ENCODE measurements at regions not wholly inside any gene's neighbourhood (a gene's known extent, or its start where the extent isn't known, plus 50 kb on each side); places are given as distances from the start of the nearest gene placed in this dataset.

DNA sequence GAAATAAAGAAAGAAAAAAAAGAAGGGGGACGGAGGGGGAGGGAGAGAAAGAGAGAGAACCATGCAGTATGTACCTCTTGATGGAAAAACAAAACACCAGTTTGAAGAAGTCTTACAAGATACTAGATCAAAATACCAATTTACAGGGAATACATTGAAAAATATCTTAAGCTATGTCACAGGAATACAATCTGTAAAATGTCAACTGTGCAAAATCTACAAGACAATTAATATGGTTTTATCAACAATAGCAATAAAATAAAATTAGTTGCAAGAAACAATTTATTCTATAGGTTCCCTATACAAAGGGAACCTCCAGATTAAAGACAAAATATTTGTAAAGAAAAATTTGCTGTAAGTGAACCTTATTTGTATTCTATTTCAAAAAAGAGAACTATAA, 98.3 kb upstream of the CABCOCO1 start:
- H3K4me1 ChIP-seq = no peaks in the 10 kb centered on the region
- TF ChIP-seq, protein P1, sequence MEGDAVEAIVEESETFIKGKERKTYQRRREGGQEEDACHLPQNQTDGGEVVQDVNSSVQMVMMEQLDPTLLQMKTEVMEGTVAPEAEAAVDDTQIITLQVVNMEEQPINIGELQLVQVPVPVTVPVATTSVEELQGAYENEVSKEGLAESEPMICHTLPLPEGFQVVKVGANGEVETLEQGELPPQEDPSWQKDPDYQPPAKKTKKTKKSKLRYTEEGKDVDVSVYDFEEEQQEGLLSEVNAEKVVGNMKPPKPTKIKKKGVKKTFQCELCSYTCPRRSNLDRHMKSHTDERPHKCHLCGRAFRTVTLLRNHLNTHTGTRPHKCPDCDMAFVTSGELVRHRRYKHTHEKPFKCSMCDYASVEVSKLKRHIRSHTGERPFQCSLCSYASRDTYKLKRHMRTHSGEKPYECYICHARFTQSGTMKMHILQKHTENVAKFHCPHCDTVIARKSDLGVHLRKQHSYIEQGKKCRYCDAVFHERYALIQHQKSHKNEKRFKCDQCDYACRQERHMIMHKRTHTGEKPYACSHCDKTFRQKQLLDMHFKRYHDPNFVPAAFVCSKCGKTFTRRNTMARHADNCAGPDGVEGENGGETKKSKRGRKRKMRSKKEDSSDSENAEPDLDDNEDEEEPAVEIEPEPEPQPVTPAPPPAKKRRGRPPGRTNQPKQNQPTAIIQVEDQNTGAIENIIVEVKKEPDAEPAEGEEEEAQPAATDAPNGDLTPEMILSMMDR (IDR thresholded peaks at IDR 0.05) = no peak
- TF ChIP-seq POLR2A (IDR thresholded peaks at IDR 0.05) = no peak

DNA sequence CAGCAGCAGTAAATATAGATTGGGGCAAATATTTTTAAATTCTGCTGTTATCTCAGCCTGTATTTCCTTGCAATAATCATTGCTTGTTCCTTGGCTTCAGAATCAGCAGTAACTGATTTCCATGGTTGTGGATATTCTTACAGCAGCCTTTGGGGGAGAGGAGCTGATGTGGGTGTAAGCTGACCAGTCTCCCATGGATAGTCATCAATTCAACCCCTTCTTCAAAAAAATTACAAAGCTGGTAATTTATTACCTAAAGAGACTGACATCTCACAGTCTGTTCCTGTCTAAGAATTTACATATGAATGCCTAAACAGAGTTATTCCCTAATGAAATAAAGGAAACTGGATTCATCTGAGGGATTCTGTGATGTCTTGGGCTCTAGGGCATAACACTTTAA, 103.1 kb upstream of the CABCOCO1 start:
- DNase-seq = no peak
- Histone ChIP-seq H3K36me3 (no peaks in the 10 kb centered on the region), H3K27me3 (no peaks in the 10 kb centered on the region), H3K4me1 (no peaks in the 10 kb centered on the region), H3K27ac (no peak overlapping the region), H3K4me3 (no peak overlapping the region), H3K9me3 (no peaks in the 10 kb centered on the region)
- no peak for TF ChIP-seq POLR2A (IDR thresholded peaks at IDR 0.05)
- TF ChIP-seq, protein P1 (IDR thresholded peaks at IDR 0.05) = no peak

More for the DNA sequence above, 98.3 kb upstream of the CABCOCO1 start:
- no peaks in the 10 kb centered on the region for H3K27me3 ChIP-seq
- H3K36me3 ChIP-seq = no peaks in the 10 kb centered on the region
- no peak overlapping the region for H3K4me3 ChIP-seq
- H3K9me3 ChIP-seq = no peaks in the 10 kb centered on the region
- no peak for DNase-seq
- H3K27ac ChIP-seq = no peak overlapping the region

DNA sequence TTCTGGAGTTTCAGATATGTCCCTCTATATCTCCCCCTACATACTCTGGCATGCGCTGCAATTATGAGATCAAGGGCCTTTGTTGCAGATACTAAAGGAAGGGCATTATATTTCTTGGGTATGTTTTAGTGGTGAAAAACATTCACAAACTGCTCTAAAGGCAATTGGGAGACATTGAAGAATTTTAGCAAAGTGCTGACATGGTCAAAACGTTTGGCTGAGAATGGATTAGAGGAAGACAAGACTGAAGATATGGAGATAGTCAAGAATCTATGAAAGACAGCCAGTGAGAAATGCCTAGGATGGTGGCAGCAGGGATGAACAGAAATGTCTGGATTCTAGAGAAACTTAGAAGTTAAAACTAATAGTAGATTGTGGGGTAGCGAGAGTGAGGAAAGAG, 104.5 kb upstream of the CABCOCO1 start:
- TF ChIP-seq, protein P1 (IDR thresholded peaks at IDR 0.05) = no peak
- TF ChIP-seq POLR2A (IDR thresholded peaks at IDR 0.05) = no peak
- H3K36me3 ChIP-seq = no peaks in the 10 kb centered on the region

DNA sequence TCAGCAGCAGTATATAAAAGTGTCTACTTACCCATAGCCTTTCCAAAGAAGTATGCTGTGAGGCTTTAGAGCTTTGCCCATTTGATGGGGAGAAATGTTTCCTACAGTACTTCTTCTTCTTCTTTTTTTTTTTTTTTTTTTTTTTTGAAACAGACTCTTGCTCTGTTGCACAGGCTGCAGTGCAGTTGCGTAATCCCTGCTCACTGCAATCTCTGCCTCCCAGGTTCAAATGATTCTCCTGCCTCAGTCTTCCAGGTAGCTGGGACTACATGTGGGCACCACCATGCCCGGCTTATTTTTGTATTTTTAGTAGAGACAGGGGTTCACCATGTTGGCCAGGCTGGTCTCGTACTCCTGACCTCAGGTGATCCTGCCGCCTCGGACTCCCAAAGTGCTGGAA, 101.7 kb upstream of the TMEM26 start:
- Histone ChIP-seq H3K4me1 (no peaks in the 10 kb centered on the region), H3K27me3 (no peaks in the 10 kb centered on the region), H3K9me3 (no peaks in the 10 kb centered on the region), H3K27ac (no peak overlapping the region), H3K36me3 (no peaks in the 10 kb centered on the region), H3K4me3 (no peak overlapping the region)
- DNase-seq = no peak
- TF ChIP-seq POLR2A (IDR thresholded peaks at IDR 0.05) = no peak
- TF ChIP-seq, protein P1 (IDR thresholded peaks at IDR 0.05) = no peak

More for the DNA sequence above, 104.5 kb upstream of the CABCOCO1 start:
- Histone ChIP-seq H3K27ac (no peak overlapping the region), H3K4me1 (no peaks in the 10 kb centered on the region), H3K9me3 (no peaks in the 10 kb centered on the region), H3K4me3 (no peak overlapping the region), H3K27me3 (no peaks in the 10 kb centered on the region)
- DNase-seq = no peak

DNA sequence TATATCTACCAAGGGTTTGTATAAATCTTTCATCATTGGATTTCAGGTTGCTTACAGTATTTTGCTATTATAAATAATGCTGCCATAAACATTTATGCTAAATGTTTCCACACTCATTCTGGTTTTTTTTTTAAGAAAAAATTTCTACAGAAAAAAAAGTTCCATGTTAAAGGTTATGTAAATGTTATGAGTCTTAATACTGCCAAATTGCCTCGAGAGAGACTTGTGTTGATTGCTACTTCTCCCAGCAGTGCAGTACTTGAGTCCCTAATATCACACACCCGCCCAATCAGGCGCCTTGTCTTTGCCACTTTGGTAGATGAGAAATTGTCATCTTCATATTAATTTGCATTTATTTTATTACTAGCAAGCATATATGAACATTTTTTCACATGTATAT, 96.7 kb upstream of the TMEM26 start:
- Histone ChIP-seq H3K36me3 (no peaks in the 10 kb centered on the region), H3K4me1 (no peaks in the 10 kb centered on the region), H3K27ac (no peak overlapping the region), H3K9me3 (no peaks in the 10 kb centered on the region), H3K27me3 (no peaks in the 10 kb centered on the region), H3K4me3 (no peak overlapping the region)
- TF ChIP-seq, protein P1 (IDR thresholded peaks at IDR 0.05) = no peak
- no peak for TF ChIP-seq POLR2A (IDR thresholded peaks at IDR 0.05)
- no peak for DNase-seq

DNA sequence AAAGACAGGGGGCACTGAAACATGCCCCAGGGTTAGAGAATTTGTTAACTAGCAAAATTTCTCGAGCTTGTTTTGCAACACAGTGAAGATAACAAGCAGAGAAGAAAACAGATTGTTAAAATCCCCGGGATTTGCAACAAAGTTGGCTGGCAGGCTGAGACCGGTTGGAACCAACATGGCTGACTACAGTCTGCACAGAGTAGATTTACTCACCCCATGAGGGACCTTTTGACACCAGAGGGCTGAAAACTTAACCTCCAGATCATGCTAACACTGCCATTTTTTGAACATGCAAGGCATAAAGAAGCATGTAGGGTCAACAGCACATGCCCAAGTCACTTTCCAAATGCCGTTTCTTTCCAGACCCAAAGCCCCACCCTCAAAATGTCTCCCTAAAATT, 95.2 kb upstream of the TMEM26 start:
- no peak overlapping the region for H3K4me3 ChIP-seq
- no peaks in the 10 kb centered on the region for H3K4me1 ChIP-seq
- TF ChIP-seq, protein P1 (IDR thresholded peaks at IDR 0.05) = no peak
- TF ChIP-seq POLR2A (IDR thresholded peaks at IDR 0.05) = no peak
- no peak overlapping the region for H3K27ac ChIP-seq
- no peak for DNase-seq
- H3K27me3 ChIP-seq = no peaks in the 10 kb centered on the region
- no peaks in the 10 kb centered on the region for H3K36me3 ChIP-seq
- H3K9me3 ChIP-seq = no peaks in the 10 kb centered on the region

Measured in Peyer's patch (tissue), 4 donors.